Body of pancreas (tissue), 4 donors: ENCODE measurements at regions not wholly inside any gene's neighbourhood (a gene's known extent, or its start where the extent isn't known, plus 50 kb on each side); places are given as distances from the start of the nearest gene placed in this dataset.

Experiments
- POLR2A ChIP-seq, 3 donors: fragments of 450-650 bp; IDR thresholded peaks; one replicate each; pipeline ENCODE4 v1.6.1; 2016; ENCODE audit warnings: antibody characterized with exemption in 3 of 3, mild to moderate bottlenecking in 2 of 3
- TF ChIP-seq, protein P1 (sequence below), 7 experiments: fragments of 450-650 bp in 4 of 7; fragments of 200-600 bp in 3 of 7; sonication (generic) in 3 of 7; IDR thresholded peaks; one replicate each; pipeline ENCODE4 v1.5.1; 2016 to 2019; ENCODE audit warnings: antibody characterized with exemption in 7 of 7

DNA sequence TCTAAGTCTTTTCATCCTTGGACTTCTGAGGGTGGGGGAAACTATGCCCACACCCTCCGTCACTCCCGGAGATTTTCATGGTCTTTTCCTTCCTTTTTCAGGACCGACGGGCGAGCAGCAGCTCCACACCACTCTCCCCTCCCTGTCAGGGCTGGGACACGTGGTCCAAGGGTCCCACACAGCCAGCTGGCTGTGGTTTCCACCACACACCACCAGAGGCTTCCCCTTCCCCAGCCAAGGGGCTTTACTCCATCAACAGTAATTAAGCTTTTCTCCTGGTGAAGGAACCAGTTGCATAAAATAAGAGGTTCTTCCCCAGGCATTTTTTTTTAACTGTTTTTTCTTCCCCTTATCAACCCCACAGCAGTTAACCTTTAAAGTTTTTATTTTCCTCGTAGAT lies 453.9 kb downstream of the GPAT3 start:
- TF ChIP-seq, protein P1, sequence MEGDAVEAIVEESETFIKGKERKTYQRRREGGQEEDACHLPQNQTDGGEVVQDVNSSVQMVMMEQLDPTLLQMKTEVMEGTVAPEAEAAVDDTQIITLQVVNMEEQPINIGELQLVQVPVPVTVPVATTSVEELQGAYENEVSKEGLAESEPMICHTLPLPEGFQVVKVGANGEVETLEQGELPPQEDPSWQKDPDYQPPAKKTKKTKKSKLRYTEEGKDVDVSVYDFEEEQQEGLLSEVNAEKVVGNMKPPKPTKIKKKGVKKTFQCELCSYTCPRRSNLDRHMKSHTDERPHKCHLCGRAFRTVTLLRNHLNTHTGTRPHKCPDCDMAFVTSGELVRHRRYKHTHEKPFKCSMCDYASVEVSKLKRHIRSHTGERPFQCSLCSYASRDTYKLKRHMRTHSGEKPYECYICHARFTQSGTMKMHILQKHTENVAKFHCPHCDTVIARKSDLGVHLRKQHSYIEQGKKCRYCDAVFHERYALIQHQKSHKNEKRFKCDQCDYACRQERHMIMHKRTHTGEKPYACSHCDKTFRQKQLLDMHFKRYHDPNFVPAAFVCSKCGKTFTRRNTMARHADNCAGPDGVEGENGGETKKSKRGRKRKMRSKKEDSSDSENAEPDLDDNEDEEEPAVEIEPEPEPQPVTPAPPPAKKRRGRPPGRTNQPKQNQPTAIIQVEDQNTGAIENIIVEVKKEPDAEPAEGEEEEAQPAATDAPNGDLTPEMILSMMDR (IDR thresholded peaks at IDR 0.05) = no peak
- TF ChIP-seq POLR2A (IDR thresholded peaks at IDR 0.05) = no peak
